ENCODE measurements at regions not wholly inside any gene's neighbourhood (a gene's known extent, or its start where the extent isn't known, plus 50 kb on each side); places are given as distances from the start of the nearest gene placed in this dataset.

DNA sequence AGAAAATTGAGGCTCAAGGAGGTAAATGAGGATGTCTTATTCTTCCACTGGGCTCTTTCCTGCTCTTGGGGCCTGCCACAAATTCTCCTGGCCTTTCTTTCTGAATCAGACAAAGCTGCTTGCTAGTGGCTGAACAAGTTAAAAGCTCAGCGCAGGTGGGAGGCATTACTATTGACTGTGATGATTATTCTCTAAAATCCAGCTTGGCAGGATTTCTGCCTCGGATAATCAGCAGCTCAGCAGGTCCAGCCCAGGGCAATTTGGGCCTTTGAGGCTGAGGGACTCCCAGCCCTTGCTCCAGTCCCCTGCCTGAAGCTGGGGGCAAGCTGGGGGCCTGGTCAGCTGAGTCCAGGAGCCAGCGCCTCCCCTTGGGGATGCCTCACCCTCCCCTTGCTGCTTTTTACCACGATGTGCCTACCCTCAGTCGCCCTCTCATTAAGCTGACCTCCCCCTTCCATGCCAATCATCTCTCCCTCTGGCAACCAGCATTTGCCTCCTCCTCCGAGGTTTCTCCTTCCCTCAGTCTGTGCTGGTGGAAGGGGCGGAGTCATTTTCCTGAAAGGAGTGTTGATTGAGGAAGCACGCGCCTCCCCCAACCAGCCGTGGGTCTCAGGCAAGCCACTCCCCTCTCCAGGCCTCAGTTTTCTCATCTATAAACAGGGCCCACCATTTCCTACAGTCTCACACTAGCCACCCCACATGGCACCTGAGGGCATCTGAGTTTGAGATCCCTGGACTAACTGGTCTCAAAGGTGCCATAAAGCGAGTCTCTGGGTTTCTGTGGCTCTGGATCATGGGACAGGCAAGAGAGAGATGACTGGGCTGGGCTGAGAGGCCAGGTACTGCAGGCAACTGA, 60.6 kb upstream of the PRDM11 start:
- WGBS (ENCODE audit: insufficient coverage): 58% methylated on average over 5 of the region's 11 CpGs

DNA sequence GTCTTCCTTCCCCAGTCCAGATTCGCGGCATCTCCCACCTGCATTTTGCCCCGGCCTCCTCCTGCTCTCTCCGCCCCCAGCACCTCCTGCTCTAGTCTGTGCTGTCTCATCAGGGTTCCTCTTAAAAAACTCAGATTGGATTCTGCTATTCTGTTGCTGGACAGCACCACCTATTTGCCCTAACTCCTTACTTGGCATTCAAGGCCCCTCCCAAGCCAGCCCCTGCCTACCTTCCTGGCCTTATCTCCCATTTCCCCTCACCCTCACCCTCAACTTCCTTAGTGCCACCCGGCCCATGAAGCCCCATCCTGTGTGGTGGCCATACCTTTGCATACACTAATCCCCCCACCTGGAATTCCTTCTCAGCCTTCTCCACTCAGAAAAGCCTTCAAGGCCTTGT, 59.9 kb upstream of the PRDM11 start:
- no peak overlapping the region for H3K4me3 ChIP-seq (ENCODE audit: low read depth, low read length)
- peaks cover 2% of the 10 kb centered on the region for H3K27me3 ChIP-seq (ENCODE audit: control insufficient read depth, insufficient read depth, low read length)
- no peaks in the 10 kb centered on the region for H3K9me3 ChIP-seq (ENCODE audit: control insufficient read depth, insufficient read depth, low read length)
- no peaks in the 10 kb centered on the region for H3K36me3 ChIP-seq (ENCODE audit: control insufficient read depth, insufficient read depth, low read length)
- 91% methylated on average over 5 of the region's 5 CpGs for WGBS (ENCODE audit: insufficient coverage)
- H3K4me1 ChIP-seq (ENCODE audit: control insufficient read depth, insufficient read depth, low read length): peaks cover 35% of the 10 kb centered on the region
- no peak for DNase-seq (ENCODE audit: low read depth in 4 of 6, low spot score in 6 of 6)
- no peak overlapping the region for H3K27ac ChIP-seq (ENCODE audit: low read depth, low read length)

More for the DNA sequence above, 60.6 kb upstream of the PRDM11 start:
- H3K4me3 ChIP-seq (ENCODE audit: low read depth, low read length): no peak overlapping the region
- no peak for DNase-seq (ENCODE audit: low read depth in 4 of 6, low spot score in 6 of 6)
- no peaks in the 10 kb centered on the region for H3K36me3 ChIP-seq (ENCODE audit: control insufficient read depth, insufficient read depth, low read length)
- H3K9me3 ChIP-seq (ENCODE audit: control insufficient read depth, insufficient read depth, low read length): no peaks in the 10 kb centered on the region
- H3K27ac ChIP-seq (ENCODE audit: low read depth, low read length): no peak overlapping the region
- peaks cover 2% of the 10 kb centered on the region for H3K27me3 ChIP-seq (ENCODE audit: control insufficient read depth, insufficient read depth, low read length)
- H3K4me1 ChIP-seq (ENCODE audit: control insufficient read depth, insufficient read depth, low read length): peaks cover 35% of the 10 kb centered on the region

DNA sequence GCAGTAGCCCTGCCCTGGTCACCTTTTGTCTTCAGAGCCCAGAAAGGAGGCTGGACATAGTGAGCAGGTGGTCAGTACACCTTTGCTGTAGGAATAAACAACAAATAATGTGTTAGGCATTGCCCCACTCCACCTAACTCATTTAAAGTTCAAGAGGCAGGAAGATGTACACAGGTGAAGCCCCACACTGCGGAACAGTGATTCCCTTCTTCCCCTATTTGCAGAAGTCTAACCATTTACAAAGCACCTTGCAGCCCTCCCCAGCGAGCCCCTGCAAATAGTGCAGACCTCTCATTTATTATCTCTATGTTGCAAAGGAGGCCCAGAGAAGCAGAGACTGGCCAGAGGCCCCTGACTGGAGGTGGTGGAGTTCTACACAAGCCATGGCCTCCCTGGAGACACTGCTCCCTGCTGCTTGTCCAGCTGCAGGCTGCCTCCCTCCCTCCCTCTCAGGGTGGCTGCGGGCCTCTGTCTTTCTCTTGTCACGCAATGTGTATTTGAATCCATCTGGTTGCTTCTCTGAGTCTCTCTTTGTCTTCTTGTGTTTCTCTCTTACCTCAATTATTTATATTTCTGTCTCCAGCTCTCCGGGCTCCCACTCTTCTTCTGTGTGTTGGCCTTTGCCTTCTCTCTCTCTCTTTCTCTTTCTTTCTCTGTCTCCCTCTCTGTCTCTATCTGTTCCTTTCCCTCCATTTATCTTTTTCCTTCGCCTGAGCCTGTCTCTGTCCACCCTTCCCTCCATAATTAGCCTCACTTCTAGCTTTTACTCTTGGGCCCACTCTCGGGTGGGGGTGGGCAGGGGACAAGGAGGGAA, 59.1 kb upstream of the PRDM11 start:
- no peaks in the 10 kb centered on the region for H3K9me3 ChIP-seq (ENCODE audit: control insufficient read depth, insufficient read depth, low read length)
- WGBS (ENCODE audit: insufficient coverage): 47% methylated on average over 5 of the region's 7 CpGs
- peaks cover 41% of the 10 kb centered on the region for H3K4me1 ChIP-seq (ENCODE audit: control insufficient read depth, insufficient read depth, low read length)
- no peaks in the 10 kb centered on the region for H3K36me3 ChIP-seq (ENCODE audit: control insufficient read depth, insufficient read depth, low read length)
- H3K27ac ChIP-seq (ENCODE audit: low read depth, low read length): no peak overlapping the region
- H3K27me3 ChIP-seq (ENCODE audit: control insufficient read depth, insufficient read depth, low read length): peaks cover under 1% of the 10 kb centered on the region
- no peak overlapping the region for H3K4me3 ChIP-seq (ENCODE audit: low read depth, low read length)
- DNase-seq (ENCODE audit: low read depth in 4 of 6, low spot score in 6 of 6): no peak

DNA sequence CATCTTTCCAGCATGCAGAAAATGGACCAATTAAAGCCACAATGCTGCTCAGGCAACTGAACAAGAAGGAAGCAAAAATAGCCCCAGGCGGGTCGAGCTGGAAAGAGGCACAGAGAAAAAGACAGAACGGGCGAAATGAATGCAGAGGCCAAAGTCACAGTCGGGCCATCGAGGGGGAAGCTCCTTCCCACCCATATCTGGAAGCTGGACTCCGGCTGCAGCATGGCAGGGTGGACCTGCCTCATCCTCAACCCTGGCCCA, 58.6 kb upstream of the PRDM11 start:
- no peak overlapping the region for H3K27ac ChIP-seq (ENCODE audit: low read depth, low read length)
- H3K36me3 ChIP-seq (ENCODE audit: control insufficient read depth, insufficient read depth, low read length): no peaks in the 10 kb centered on the region
- H3K9me3 ChIP-seq (ENCODE audit: control insufficient read depth, insufficient read depth, low read length): no peaks in the 10 kb centered on the region
- no peak overlapping the region for H3K4me3 ChIP-seq (ENCODE audit: low read depth, low read length)
- peak in 1 of 6 donors; percentile 49 for DNase-seq (ENCODE audit: low read depth in 4 of 6, low spot score in 6 of 6)
- 40% methylated on average over 7 of the region's 7 CpGs for WGBS (ENCODE audit: insufficient coverage)
- peaks cover 44% of the 10 kb centered on the region for H3K4me1 ChIP-seq (ENCODE audit: control insufficient read depth, insufficient read depth, low read length)
- no peaks in the 10 kb centered on the region for H3K27me3 ChIP-seq (ENCODE audit: control insufficient read depth, insufficient read depth, low read length)

DNA sequence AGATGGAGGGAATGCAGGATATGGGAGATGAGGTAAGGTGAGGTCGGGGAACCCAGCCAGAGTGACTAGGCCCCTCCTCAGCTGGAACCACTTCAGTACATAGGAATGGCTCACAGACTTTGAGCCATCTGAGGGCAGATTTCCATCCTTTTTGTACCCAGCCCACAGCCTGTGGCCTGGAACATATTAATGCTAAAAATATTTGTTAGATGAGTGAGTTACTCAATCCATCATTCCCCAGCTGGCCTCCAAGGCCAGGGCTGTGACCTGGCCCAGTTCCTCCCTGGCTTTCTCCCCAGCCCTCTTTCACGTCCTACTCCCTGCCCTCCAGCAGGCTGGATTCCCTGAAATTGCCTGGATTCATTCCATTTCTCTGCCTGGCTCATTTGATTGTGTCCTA, 57.2 kb upstream of the PRDM11 start:
- peaks cover 44% of the 10 kb centered on the region for H3K4me1 ChIP-seq (ENCODE audit: control insufficient read depth, insufficient read depth, low read length)
- whole genome bisulfite sequencing (ENCODE audit: insufficient coverage): 47% methylated on average over 1 of the region's 2 CpGs
- H3K27ac ChIP-seq (ENCODE audit: low read depth, low read length): no peak overlapping the region
- H3K9me3 ChIP-seq (ENCODE audit: control insufficient read depth, insufficient read depth, low read length): no peaks in the 10 kb centered on the region
- H3K36me3 ChIP-seq (ENCODE audit: control insufficient read depth, insufficient read depth, low read length): no peaks in the 10 kb centered on the region
- H3K27me3 ChIP-seq (ENCODE audit: control insufficient read depth, insufficient read depth, low read length): no peaks in the 10 kb centered on the region
- H3K4me3 ChIP-seq (ENCODE audit: low read depth, low read length): no peak overlapping the region
- DNase-seq (ENCODE audit: low read depth in 4 of 6, low spot score in 6 of 6): no peak

DNA sequence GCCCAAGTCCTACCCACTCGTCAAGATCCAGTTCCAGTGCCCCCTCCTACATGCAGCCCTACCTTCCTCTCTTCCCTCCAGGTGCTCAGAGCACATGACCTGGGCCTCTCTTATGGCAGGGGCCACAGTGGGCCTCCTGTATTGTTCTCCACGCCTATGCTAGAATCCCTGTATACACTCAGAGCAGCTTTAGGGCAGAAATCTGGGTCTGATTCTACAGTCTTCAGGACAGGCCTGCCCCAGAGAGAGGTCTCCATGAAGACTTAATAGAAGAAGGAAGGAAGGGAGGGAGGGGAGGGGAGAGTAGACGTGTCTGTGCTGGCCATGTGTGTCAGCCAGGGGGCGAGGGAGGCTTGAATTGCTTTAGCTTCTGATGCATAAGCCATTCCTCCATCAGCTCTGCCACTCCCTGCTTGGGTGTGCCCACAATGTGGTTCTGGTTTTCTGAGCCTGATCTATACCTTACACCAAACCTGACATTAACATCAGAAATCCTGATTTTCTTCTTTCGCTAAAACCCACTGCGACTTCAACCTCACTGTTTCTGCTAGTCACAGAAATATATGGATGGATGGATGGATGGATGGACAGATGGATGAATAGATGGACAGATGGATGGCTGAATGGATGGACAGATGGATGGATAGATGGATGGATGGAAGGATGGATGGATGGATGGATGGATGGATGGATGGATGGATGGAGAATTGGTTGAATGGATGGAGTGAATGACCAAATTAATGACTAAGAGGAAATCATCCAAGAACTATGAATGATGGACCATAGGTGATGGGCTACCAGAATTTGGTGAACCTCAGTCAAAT, 56.6 kb upstream of the PRDM11 start:
- Histone ChIP-seq H3K9me3 (ENCODE audit: control insufficient read depth, insufficient read depth, low read length) (no peaks in the 10 kb centered on the region), H3K4me1 (ENCODE audit: control insufficient read depth, insufficient read depth, low read length) (peaks cover 46% of the 10 kb centered on the region), H3K4me3 (ENCODE audit: low read depth, low read length) (no peak overlapping the region), H3K36me3 (ENCODE audit: control insufficient read depth, insufficient read depth, low read length) (no peaks in the 10 kb centered on the region), H3K27me3 (ENCODE audit: control insufficient read depth, insufficient read depth, low read length) (no peaks in the 10 kb centered on the region), H3K27ac (ENCODE audit: low read depth, low read length) (no peak overlapping the region)
- WGBS (ENCODE audit: insufficient coverage): 68% methylated on average over 2 of the region's 6 CpGs
- DNase-seq (ENCODE audit: low read depth in 4 of 6, low spot score in 6 of 6): no peak

DNA sequence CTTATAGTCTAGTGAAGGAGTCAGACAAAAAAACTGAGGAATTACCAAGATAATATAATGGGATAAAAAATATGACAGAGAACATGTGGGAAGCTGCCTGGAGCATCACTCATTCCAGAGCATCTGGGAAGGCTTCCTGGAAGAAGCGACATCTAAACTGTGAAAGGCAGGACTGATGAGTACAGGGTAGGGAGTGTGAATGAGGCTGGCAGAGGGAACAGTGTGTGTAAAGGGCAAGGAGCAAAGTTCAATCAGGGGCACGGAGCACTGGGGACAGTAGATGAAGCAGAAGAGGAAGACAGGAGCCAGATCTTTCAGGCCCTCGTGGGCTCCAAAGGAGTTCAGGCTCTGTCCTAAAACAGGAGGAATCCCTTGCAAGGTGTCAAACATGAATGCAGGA, 55.8 kb upstream of the PRDM11 start:
- Histone ChIP-seq H3K36me3 (ENCODE audit: control insufficient read depth, insufficient read depth, low read length) (no peaks in the 10 kb centered on the region), H3K9me3 (ENCODE audit: control insufficient read depth, insufficient read depth, low read length) (no peaks in the 10 kb centered on the region), H3K27ac (ENCODE audit: low read depth, low read length) (no peak overlapping the region), H3K27me3 (ENCODE audit: control insufficient read depth, insufficient read depth, low read length) (no peaks in the 10 kb centered on the region), H3K4me3 (ENCODE audit: low read depth, low read length) (no peak overlapping the region), H3K4me1 (ENCODE audit: control insufficient read depth, insufficient read depth, low read length) (peaks cover 51% of the 10 kb centered on the region)
- DNase-seq (ENCODE audit: low read depth in 4 of 6, low spot score in 6 of 6): no peak
- WGBS (ENCODE audit: insufficient coverage): 92% methylated on average over 3 of the region's 3 CpGs

DNA sequence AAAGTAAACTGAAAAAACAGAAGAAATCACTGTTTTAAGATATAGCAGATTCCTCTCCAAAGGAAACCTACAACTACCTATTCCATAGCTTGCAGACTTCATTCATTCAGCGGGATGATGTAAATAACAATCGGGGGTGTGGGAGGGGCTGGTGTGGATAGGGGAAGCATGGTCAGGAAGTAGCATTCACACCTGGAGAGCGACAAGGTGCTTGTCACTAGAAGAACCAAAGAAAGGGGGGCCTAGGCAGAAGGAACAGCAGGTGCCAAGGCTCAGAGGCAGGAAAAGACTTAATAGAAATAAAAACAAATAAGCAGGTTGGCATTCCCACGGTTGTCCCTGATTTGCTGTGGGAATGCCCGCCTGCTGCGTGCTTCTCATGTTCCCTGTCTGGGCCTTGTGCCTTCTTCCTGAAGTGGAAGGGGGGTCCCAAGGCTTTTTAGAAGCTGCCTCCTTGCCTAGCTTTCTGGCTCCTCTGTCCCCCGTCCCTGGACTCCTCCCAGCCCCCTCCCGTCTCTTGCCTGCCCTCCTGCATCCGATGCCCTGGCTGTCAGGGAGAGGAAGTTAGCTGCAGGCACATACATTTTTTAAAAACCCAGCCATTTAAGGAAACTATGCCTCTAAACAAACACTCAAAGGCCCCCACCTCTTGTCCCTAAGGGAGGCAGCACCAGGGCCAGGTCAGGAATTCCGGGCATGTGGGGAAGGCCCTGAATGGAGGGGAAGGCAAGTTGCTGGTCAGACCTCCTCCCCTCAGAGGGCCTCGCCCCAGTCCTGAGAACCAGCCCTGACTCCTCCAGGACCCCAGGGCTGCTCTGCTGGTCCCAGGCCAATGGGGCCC, 54.7 kb upstream of the PRDM11 start:
- Histone ChIP-seq H3K27ac (ENCODE audit: low read depth, low read length) (no peak overlapping the region), H3K4me1 (ENCODE audit: control insufficient read depth, insufficient read depth, low read length) (peaks cover 41% of the 10 kb centered on the region), H3K4me3 (ENCODE audit: low read depth, low read length) (no peak overlapping the region), H3K27me3 (ENCODE audit: control insufficient read depth, insufficient read depth, low read length) (no peaks in the 10 kb centered on the region), H3K36me3 (ENCODE audit: control insufficient read depth, insufficient read depth, low read length) (no peaks in the 10 kb centered on the region), H3K9me3 (ENCODE audit: control insufficient read depth, insufficient read depth, low read length) (no peaks in the 10 kb centered on the region)
- no peak for DNase-seq (ENCODE audit: low read depth in 4 of 6, low spot score in 6 of 6)
- WGBS (ENCODE audit: insufficient coverage): 44% methylated on average over 5 of the region's 11 CpGs

DNA sequence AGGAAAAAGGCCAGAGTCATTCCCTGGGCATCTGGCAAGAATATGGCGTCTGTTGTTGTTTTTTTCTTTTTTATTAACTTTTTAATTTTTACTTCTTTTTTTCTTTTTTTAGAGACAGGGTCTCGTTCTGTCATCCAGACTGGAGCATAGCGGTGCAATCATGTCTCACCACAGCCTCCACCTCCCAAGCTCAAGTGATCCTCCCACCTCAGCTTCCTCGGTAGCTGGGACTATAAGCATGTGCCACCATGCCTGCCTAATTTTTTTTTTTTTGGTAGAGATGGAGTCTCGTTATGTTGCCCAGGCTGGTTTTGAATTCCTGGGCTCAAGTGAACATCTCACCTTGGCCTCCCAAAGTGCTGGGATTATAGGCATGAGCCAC, 54.0 kb upstream of the PRDM11 start:
- no peaks in the 10 kb centered on the region for H3K27me3 ChIP-seq (ENCODE audit: control insufficient read depth, insufficient read depth, low read length)
- peaks cover 36% of the 10 kb centered on the region for H3K4me1 ChIP-seq (ENCODE audit: control insufficient read depth, insufficient read depth, low read length)
- no peak for DNase-seq (ENCODE audit: low read depth in 4 of 6, low spot score in 6 of 6)
- H3K27ac ChIP-seq (ENCODE audit: low read depth, low read length): no peak overlapping the region
- WGBS (ENCODE audit: insufficient coverage): no CpG with 5 or more reads among the region's 5 CpGs
- no peak overlapping the region for H3K4me3 ChIP-seq (ENCODE audit: low read depth, low read length)
- no peaks in the 10 kb centered on the region for H3K9me3 ChIP-seq (ENCODE audit: control insufficient read depth, insufficient read depth, low read length)
- no peaks in the 10 kb centered on the region for H3K36me3 ChIP-seq (ENCODE audit: control insufficient read depth, insufficient read depth, low read length)

Data from spinal cord (tissue), 9 donors.